Liver (tissue), 7 donors: ENCODE measurements at regions not wholly inside any gene's neighbourhood (a gene's known extent, or its start where the extent isn't known, plus 50 kb on each side); places are given as distances from the start of the nearest gene placed in this dataset.

Source experiments
- DNase-seq: peaks from one replicate; pipeline ENCODE4 v3.0.0-alpha.2; 2017; ENCODE audit warnings: low spot score
- H3K27ac ChIP-seq, 2 donors: one replicate each; pipeline ENCODE4 v1.7.0; 2013; ENCODE audit warnings: inconsistent platforms in 2 of 2, low read length in 2 of 2, control low read depth in 1 of 2, low read depth in 1 of 2, mild to moderate bottlenecking in 1 of 2
- H3K27me3 ChIP-seq, 4 donors: one replicate each; pipeline versions ENCODE4 v1.6.1 to v1.7.0; 2013; ENCODE audit warnings: low read length in 3 of 4, inconsistent platforms in 1 of 4, mild to moderate bottlenecking in 1 of 4, moderate library complexity in 1 of 4; ENCODE audit not compliant: control insufficient read depth in 4 of 4, insufficient read depth in 4 of 4
- H3K36me3 ChIP-seq, 4 donors: one replicate each; pipeline versions ENCODE4 v1.6.1 to v1.7.0; 2013; ENCODE audit warnings: low read length in 3 of 4, mild to moderate bottlenecking in 3 of 4, low read depth in 1 of 4, moderate library complexity in 1 of 4; ENCODE audit not compliant: control insufficient read depth in 4 of 4, insufficient read depth in 3 of 4
- H3K4me1 ChIP-seq, 4 donors: one replicate each; pipeline versions ENCODE4 v1.6.1 to v1.7.0; 2013; ENCODE audit warnings: low read length in 3 of 4, mild to moderate bottlenecking in 3 of 4, moderate library complexity in 1 of 4; ENCODE audit not compliant: control insufficient read depth in 4 of 4, insufficient read depth in 4 of 4
- H3K4me3 ChIP-seq, 3 donors: one replicate each; pipeline versions ENCODE4 v1.6.1 to v1.7.0; 2013; ENCODE audit warnings: low read length in 3 of 3, control low read depth in 1 of 3, low read depth in 1 of 3, mild to moderate bottlenecking in 1 of 3
- H3K9ac ChIP-seq, 2 donors: one replicate each; pipeline ENCODE4 v1.7.0; 2013; ENCODE audit warnings: low read length in 2 of 2, mild to moderate bottlenecking in 2 of 2, moderate library complexity in 2 of 2, control low read depth in 1 of 2, low read depth in 1 of 2
- H3K9me3 ChIP-seq, 4 donors: one replicate each; pipeline versions ENCODE4 v1.6.1 to v1.7.0; 2013; ENCODE audit warnings: low read length in 3 of 4; ENCODE audit not compliant: control insufficient read depth in 4 of 4
- EGR1 ChIP-seq, 2 donors: IDR thresholded peaks; 2 replicates each; pipeline ENCODE4 v1.6.1; 2016 to 2018; ENCODE audit warnings: antibody characterized with exemption in 2 of 2, low read depth in 2 of 2
- FOXA1 ChIP-seq: IDR thresholded peaks from 2 replicates; pipeline ENCODE4 v1.6.1; 2016; ENCODE audit warnings: antibody characterized with exemption
- GABPA ChIP-seq, 2 donors: IDR thresholded peaks in 1 of 2; conservative IDR thresholded peaks in 1 of 2; 2 replicates each; pipeline ENCODE4 v1.6.1; 2016; ENCODE audit warnings: antibody characterized with exemption in 2 of 2, mild to moderate bottlenecking in 1 of 2, moderate library complexity in 1 of 2
- HNF4A ChIP-seq, 2 donors: conservative IDR thresholded peaks; 2 replicates each; pipeline ENCODE4 v1.6.1; 2016; ENCODE audit warnings: antibody characterized with exemption in 2 of 2, mild to moderate bottlenecking in 2 of 2
- NR2F2 ChIP-seq: IDR thresholded peaks from 2 replicates; pipeline ENCODE4 v1.6.1; 2016; ENCODE audit warnings: antibody characterized with exemption
- RAD21 ChIP-seq, 2 donors: IDR thresholded peaks; 2 replicates each; pipeline ENCODE4 v1.6.1; 2016; ENCODE audit warnings: antibody characterized with exemption in 2 of 2, mild to moderate bottlenecking in 2 of 2
- RXRA ChIP-seq, 2 donors: IDR thresholded peaks; 2 replicates each; pipeline ENCODE4 v1.6.1; 2017 to 2018; ENCODE audit warnings: antibody characterized with exemption in 2 of 2, mild to moderate bottlenecking in 1 of 2
- SP1 ChIP-seq: IDR thresholded peaks from 2 replicates; pipeline ENCODE4 v1.6.1; 2018; ENCODE audit warnings: antibody characterized with exemption, mild to moderate bottlenecking
- TAF1 ChIP-seq: conservative IDR thresholded peaks from 2 replicates; pipeline ENCODE4 v1.6.1; 2016; ENCODE audit warnings: antibody characterized with exemption, mild to moderate bottlenecking
- YY1 ChIP-seq: IDR thresholded peaks from 2 replicates; pipeline ENCODE4 v1.6.1; 2016; ENCODE audit warnings: antibody characterized with exemption, mild to moderate bottlenecking
- ZBTB33 ChIP-seq: IDR thresholded peaks from 2 replicates; pipeline ENCODE4 v1.6.1; 2016; ENCODE audit warnings: antibody characterized with exemption
- WGBS: extraction: QIAGEN DNeasy Blood & Tissue Kit; methylation state at CpG from one replicate; pipeline ENCODE4 v1.1.7; 2013; 5-methylcytosine and 5-hydroxymethylcytosine counted together
- donor health status: healthy.
- donor health status: healthy.
- donor health status: healthy.
- donor health status: healthy.

- H3K27ac ChIP-seq = peak overlapping the region in 1 of 2 donors; percentile 46
- no peaks in the 10 kb centered on the region for H3K27me3 ChIP-seq
- H3K36me3 ChIP-seq = no peaks in the 10 kb centered on the region
- no peaks in the 10 kb centered on the region for H3K9me3 ChIP-seq
- no peaks in the 10 kb centered on the region for H3K4me1 ChIP-seq
- no peak for DNase-seq
- no peak overlapping the region for H3K9ac ChIP-seq
- 71% methylated on average over 6 of the region's 6 CpGs for WGBS
- no peak for TF ChIP-seq TAF1
- peak in 1 of 2 donors; percentile 17 for TF ChIP-seq RAD21 (IDR thresholded peaks at IDR 0.05)
- peak; percentile 15 for TF ChIP-seq NR2F2
- peak; percentile 21 for TF ChIP-seq SP1
- TF ChIP-seq HNF4A (conservative IDR thresholded peaks at IDR 0.05) = no peak
- no peak for TF ChIP-seq GABPA (IDR thresholded peaks at IDR 0.05 in 1 of 2, conservative IDR thresholded peaks at IDR 0.05 in 1 of 2)
- TF ChIP-seq ZBTB33 = no peak
- H3K4me3 ChIP-seq = no peak overlapping the region
Observed at GRCh38 chr4:140807491-140808252, 51.5 kb upstream of the TBC1D9 start.

- no peaks in the 10 kb centered on the region for H3K9me3 ChIP-seq
- 89% methylated on average over 4 of the region's 4 CpGs for WGBS
- no peak for DNase-seq
- H3K27ac ChIP-seq = no peak overlapping the region
- TF ChIP-seq EGR1 (IDR thresholded peaks at IDR 0.05; ENCODE audit: low read depth in 2 of 2) (no peak), NR2F2 (no peak), YY1 (no peak), FOXA1 (no peak), RXRA (IDR thresholded peaks at IDR 0.05) (no peak), ZBTB33 (no peak), HNF4A (conservative IDR thresholded peaks at IDR 0.05) (no peak)
- no peaks in the 10 kb centered on the region for H3K27me3 ChIP-seq
- H3K9ac ChIP-seq = no peak overlapping the region
- no peaks in the 10 kb centered on the region for H3K4me1 ChIP-seq
- no peaks in the 10 kb centered on the region for H3K36me3 ChIP-seq
- no peak overlapping the region for H3K4me3 ChIP-seq
Observed at GRCh38 chr4:140806163-140806562, 50.0 kb upstream of the TBC1D9 start.
